BE2C (cell line): ENCODE measurements at regions not wholly inside any gene's neighbourhood (a gene's known extent, or its start where the extent isn't known, plus 50 kb on each side); places are given as distances from the start of the nearest gene placed in this dataset.

ENCODE experiments used
- DNase-seq: peaks from one replicate; pipeline ENCODE4 v3.0.0-alpha.2; 2020
- H3K27me3 ChIP-seq: fragments of 250-450 bp; sonication (Bioruptor Pico); 2 replicates; pipeline ENCODE4 v1.5.1; 2020; ENCODE audit warnings: mild to moderate bottlenecking
- H3K36me3 ChIP-seq: fragments of 250-450 bp; sonication (Bioruptor Pico); 2 replicates; pipeline ENCODE4 v1.5.1; 2020; ENCODE audit warnings: mild to moderate bottlenecking
- H3K4me1 ChIP-seq: fragments of 250-450 bp; sonication (Bioruptor Pico); 2 replicates; pipeline ENCODE4 v1.5.1; 2020
- H3K4me3 ChIP-seq: 2 replicates; pipeline ENCODE4 v1.5.1; 2011; ENCODE audit warnings: low read depth, low read length
- H3K9me3 ChIP-seq: fragments of 250-450 bp; sonication (Bioruptor Pico); 2 replicates; pipeline ENCODE4 v1.5.1; 2020
- TF ChIP-seq, protein P1 (sequence below): IDR thresholded peaks from 2 replicates; pipeline ENCODE4 v1.5.1; 2012; ENCODE audit warnings: mild to moderate bottlenecking, low read depth, low read length

DNA sequence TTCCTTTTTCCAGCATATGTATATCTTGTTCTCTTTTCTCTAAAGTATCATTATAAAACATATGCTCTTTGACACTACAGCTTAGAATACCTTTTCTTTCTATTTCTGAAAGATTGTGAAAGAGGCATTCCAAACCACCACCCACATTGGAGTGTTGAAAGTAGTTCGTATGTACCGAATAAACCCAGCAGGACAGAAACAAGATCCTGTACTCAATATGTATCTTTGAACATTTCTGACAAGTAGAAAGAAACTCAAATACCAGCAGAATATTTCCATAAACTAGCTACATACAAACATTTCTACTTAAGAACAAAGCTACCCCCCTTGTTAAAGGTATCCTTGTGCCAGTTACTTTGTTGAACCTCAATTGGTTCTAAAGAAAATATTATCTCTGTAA, 415.3 kb upstream of the ALCAM start:
- Histone ChIP-seq H3K36me3 (no peaks in the 10 kb centered on the region; the same call in 1 of the 2 replicates), H3K4me3 (no peak overlapping the region), H3K4me1 (no peaks in the 10 kb centered on the region), H3K27me3 (no peaks in the 10 kb centered on the region), H3K9me3 (peaks cover under 1% of the 10 kb centered on the region; the same call in 1 of the 2 replicates)
- no peak for DNase-seq
- TF ChIP-seq, protein P1, sequence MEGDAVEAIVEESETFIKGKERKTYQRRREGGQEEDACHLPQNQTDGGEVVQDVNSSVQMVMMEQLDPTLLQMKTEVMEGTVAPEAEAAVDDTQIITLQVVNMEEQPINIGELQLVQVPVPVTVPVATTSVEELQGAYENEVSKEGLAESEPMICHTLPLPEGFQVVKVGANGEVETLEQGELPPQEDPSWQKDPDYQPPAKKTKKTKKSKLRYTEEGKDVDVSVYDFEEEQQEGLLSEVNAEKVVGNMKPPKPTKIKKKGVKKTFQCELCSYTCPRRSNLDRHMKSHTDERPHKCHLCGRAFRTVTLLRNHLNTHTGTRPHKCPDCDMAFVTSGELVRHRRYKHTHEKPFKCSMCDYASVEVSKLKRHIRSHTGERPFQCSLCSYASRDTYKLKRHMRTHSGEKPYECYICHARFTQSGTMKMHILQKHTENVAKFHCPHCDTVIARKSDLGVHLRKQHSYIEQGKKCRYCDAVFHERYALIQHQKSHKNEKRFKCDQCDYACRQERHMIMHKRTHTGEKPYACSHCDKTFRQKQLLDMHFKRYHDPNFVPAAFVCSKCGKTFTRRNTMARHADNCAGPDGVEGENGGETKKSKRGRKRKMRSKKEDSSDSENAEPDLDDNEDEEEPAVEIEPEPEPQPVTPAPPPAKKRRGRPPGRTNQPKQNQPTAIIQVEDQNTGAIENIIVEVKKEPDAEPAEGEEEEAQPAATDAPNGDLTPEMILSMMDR = no peak

- no peaks in the 10 kb centered on the region for H3K9me3 ChIP-seq
- H3K27me3 ChIP-seq = no peaks in the 10 kb centered on the region
- DNase-seq = no peak
- TF ChIP-seq, protein P1 = no peak
- no peaks in the 10 kb centered on the region for H3K4me1 ChIP-seq
- H3K36me3 ChIP-seq = no peaks in the 10 kb centered on the region; the same call in 1 of the 2 replicates
- no peak overlapping the region for H3K4me3 ChIP-seq
These were observed 414.4 kb upstream of the ALCAM start for GRCh38 chr3:104952146-104952972.

- Histone ChIP-seq H3K4me1 (no peaks in the 10 kb centered on the region), H3K4me3 (no peak overlapping the region), H3K36me3 (no peaks in the 10 kb centered on the region; the same call in 1 of the 2 replicates), H3K27me3 (no peaks in the 10 kb centered on the region), H3K9me3 (no peaks in the 10 kb centered on the region)
- DNase-seq = no peak
- TF ChIP-seq, protein P1 = no peak
These were observed 409.9 kb upstream of the ALCAM start for GRCh38 chr3:104956620-104957345.

DNA sequence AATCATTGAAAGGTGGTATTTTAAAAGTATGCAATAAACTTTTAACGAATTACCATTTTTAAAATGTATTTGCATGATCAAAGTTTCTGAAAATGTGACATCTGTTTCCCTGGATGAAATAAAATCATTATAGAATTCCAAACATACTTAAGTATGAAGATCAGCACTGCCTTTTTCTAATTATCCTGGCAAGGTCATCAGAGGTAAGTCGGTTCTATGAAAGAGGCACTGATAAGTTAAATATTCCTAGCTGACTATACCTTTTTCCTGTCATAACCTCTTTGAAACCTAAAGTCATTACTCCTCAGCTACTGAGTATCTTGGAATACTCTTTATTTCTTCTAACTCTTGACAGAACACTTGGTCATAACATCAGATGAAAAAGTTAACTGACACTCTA, 406.1 kb upstream of the ALCAM start:
- TF ChIP-seq, protein P1 = no peak
- Histone ChIP-seq H3K9me3 (no peaks in the 10 kb centered on the region), H3K36me3 (no peaks in the 10 kb centered on the region), H3K27me3 (no peaks in the 10 kb centered on the region), H3K4me3 (no peak overlapping the region), H3K4me1 (no peaks in the 10 kb centered on the region)
- no peak for DNase-seq

- DNase-seq = no peak
- H3K4me3 ChIP-seq = no peak overlapping the region
- TF ChIP-seq, protein P1 = no peak
These were observed 404.9 kb upstream of the ALCAM start for GRCh38 chr3:104961851-104962250.

DNA sequence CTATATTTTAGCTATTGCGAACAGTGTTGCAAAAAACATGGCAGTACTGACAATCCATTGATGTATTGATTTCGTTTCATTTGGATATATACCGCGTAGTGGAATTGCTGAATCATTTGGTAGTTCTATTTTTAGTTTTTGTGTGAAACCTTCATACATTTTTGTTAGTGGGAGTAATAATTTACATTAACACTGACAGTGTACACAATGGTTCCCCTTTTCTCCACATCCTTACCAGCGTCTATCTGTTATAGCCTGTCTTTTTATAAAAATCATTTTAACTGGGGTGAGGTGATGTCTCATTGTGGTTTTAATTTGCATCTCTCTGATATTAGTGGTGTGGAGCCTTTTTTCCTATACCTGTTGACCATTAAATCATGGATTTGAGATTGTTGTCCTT, 392.4 kb upstream of the ALCAM start:
- H3K4me1 ChIP-seq = no peaks in the 10 kb centered on the region
- DNase-seq = no peak
- TF ChIP-seq, protein P1 = no peak
- peaks cover 3% of the 10 kb centered on the region; the same call in 1 of the 2 replicates for H3K9me3 ChIP-seq
- no peak overlapping the region for H3K4me3 ChIP-seq
- H3K27me3 ChIP-seq = no peaks in the 10 kb centered on the region
- no peaks in the 10 kb centered on the region for H3K36me3 ChIP-seq

More at GRCh38 chr3:104961851-104962250, 404.9 kb upstream of the ALCAM start:
- Histone ChIP-seq H3K27me3 (no peaks in the 10 kb centered on the region), H3K4me1 (no peaks in the 10 kb centered on the region), H3K9me3 (no peaks in the 10 kb centered on the region), H3K36me3 (no peaks in the 10 kb centered on the region)
